HG03521 (cell line): ENCODE measurements at regions not wholly inside any gene's neighbourhood (a gene's known extent, or its start where the extent isn't known, plus 50 kb on each side); places are given as distances from the start of the nearest gene placed in this dataset.

Experiments
- ATAC-seq: cut with Tn5 transposase; IDR thresholded peaks from one replicate; pipeline ENCODE4 v1.9.1; 2021; ENCODE audit warnings: mild to moderate bottlenecking, moderate library complexity; ENCODE audit not compliant: unreplicated experiment

- no peak for ATAC-seq
Measured at GRCh38 chr11:81477277-81477676, 1256.4 kb downstream of the FAM181B start.

DNA sequence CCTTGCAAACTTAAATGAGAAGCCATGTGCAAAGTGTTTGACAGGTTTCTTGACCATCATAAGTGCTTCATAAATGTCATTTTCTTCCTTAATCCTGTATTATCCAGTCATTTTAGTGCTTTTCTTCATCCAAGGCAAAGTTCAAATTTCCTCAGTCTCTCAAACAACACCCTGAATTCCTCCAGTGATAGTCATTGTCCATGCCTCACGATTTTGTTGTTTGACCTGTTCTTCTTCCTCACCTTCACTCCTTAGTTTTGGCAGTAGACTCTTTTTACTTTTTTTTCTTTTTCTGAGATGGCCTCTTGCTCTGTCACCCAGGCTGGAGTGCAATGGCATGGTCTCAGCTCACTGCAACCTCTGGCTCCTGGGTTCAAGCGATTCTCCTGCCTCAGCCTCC is 1257.3 kb downstream of the FAM181B start:
- no peak for ATAC-seq

DNA sequence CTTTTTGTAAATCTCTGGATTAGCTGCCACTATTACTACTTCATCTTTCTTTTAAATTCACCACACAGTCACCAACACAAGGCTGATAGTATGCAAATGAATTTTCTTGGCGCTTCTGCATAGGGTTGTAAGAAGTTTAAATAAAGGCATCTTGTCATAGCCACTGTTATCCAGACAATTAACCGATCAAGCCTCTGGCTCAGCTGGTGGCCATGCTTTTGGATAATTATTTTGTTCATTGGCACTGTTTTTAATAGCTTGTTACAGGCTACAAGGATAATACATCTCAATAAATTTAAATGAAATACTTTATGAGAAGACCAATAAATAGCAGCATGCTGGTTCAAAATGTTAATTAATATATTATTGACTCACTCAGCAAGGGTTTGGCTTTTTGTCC is 1261.0 kb downstream of the FAM181B start:
- ATAC-seq = no peak

GRCh38 chr11:81470446-81470845 is 1263.2 kb downstream of the FAM181B start:
- ATAC-seq = no peak

DNA sequence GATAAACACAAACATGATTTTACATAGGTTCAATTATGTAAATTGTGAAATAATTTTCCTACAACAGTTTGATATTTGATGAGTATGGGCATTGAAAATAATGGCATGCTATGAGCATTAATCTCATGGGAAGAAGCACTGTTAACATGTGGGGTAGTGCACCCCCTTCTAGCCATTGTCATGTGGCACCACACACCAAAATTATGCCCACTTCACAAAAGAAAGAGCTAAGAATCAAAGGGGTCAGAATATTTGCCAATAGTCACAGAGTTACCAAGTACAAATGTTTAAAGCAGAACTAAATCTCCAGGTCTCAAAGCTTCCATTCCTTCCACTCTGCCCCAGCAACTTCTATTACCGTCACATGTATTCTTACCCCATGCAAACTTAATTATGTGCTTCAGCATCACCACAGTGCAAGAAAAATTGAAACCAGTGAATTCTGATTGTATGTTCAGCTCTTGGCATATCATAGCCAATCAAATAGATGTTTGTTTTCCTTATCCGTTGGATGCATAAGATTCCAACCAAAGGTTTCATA is 1273.8 kb downstream of the FAM181B start:
- ATAC-seq = no peak

- no peak for ATAC-seq
Measured at GRCh38 chr11:81449588-81450156, 1284.0 kb downstream of the FAM181B start.

GRCh38 chr11:81444297-81444696 is 1289.4 kb downstream of the FAM181B start:
- no peak for ATAC-seq

- ATAC-seq = no peak
Measured at GRCh38 chr11:81432333-81432732, 1301.3 kb downstream of the FAM181B start.

DNA sequence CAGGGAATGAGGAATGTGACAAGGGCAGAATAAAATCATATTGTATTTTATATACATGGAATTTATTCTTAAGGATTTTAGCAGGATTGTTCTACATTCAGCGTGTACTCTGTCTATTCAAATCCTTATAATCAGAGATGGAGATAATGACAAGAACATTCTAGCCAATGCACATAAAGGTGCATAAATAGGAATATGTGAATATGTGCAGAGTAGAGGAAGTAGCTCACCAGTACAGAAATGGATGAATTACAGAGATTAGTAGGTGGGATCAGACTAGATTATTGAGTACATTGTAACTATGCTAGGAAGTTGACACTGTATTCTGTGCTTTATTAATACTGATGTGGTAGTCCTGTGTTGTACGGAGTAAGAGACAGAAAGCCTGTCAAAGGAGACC is 1308.8 kb downstream of the FAM181B start:
- no peak for ATAC-seq

GRCh38 chr11:81422402-81422801 is 1311.3 kb downstream of the FAM181B start:
- ATAC-seq = no peak

DNA sequence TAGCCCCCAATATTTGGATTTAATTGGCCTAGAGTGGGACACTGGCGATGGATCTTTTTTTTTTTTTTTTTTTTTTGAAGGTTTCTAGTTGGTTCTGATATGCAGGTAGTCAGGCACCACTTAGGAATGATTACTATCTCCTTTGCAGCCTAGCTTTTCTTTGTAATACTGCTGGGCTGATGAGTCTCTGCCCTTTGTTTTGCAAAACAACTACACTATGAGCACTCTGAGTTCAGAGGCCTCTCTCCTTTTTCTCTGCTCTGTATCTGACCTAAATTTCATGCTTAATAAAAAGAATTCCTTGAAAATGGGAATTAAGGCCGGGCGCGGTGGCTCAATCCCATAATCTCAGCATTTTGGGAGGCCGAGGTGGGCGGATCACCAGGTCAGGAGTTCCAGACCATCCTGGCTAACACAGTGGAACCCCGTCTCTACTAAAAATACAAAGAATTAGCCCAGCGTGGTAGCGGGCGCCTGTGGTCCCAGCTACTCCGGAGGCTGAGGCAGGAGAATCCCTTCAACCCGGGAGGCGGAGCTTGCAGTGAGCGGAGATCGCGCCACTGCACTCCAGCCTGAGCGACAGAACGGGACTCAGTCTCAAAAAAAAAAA is 1312.3 kb downstream of the FAM181B start:
- no peak for ATAC-seq

DNA sequence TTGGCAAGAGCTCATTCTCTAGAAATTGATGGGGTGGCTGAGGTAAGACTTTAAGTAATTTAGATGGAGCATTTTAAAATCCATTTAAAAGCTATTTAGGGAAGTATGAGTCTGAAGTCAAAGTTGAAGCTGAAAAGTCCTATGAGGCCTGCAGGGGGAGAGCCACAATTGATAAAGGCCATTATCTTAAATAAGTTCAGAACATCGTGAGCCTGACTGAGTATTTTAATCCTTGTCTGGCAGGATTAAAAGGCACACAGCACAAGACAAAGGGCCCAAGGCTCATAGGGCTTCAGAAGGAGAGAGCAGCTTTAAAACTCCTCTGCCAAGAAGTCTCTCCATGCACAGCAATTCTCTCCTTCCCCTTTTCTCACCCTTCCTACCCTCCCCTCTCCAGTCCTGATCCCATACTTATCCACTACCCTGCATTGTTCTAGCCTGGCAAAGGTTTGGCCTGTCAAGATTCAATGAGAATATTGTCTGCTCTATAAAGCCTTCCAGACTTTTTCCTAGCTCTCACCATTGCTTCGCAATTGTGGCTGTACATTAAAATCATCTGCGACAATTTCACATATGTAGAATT is 1312.9 kb downstream of the FAM181B start:
- no peak for ATAC-seq

DNA sequence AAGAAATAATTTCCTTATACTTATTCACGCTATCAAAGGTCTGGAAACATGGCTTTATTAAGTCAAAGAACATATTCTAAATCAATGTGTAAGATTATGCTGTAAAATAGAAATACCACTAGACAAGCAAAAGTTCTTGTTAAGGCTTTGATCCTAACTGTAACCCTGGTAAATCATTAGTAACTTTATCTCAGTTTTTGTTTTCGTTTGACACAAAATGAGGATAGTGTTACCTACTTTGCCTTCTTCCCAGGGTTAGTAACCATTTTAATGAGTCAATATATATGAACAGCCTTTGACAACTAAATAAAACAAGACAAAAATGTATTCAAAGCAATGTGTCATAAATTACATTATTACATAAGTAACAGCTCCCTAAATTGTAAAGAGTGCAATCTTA is 1336.3 kb downstream of the FAM181B start:
- ATAC-seq = no peak

- ATAC-seq = no peak
Measured at GRCh38 chr11:81394311-81394710, 1339.4 kb downstream of the FAM181B start.

DNA sequence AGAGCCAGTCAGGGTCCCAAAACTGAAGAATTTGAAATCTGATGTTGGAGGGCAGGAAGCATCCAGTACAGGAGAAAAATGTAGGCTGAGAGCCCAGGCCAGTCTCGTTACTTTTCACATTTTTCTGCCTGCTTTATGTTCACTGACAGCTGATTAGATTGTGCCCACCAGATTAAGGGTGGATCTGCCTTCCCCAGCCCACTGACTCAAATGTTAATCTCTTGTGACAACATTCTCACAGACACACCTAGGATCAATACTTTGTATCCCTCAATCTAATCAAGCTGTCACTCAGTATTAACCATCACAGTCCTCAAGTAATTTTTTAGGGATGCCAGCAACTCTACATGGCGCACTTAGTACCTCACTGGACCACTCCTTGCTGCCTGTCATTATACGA is 1345.3 kb downstream of the FAM181B start:
- ATAC-seq = no peak

- ATAC-seq = no peak
Measured at GRCh38 chr11:81380395-81380794, 1353.3 kb downstream of the FAM181B start.

DNA sequence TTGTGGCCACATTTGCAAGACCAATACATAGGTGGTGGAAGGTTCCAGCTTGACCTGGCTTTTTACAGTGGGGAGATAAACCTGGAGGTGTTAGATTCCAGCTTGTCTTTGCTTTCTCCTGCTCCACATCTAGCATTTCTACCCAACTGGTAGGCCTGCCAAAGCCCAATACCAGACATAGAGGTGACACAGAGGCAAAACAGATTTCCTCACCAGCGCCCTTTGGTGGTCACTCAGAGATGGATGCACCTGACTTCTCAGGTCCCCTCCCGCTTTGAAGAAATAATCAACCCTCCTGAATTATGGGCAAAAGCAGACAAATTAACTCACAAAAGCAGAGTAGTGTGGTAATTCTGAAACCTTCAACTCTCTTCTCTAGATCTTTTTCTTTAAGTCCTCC is 1356.2 kb downstream of the FAM181B start:
- ATAC-seq = no peak

GRCh38 chr11:81373986-81374385 is 1359.7 kb downstream of the FAM181B start:
- no peak for ATAC-seq

- ATAC-seq = no peak
Measured at GRCh38 chr11:81368192-81368591, 1365.5 kb downstream of the FAM181B start.

GRCh38 chr11:81365496-81365895 is 1368.2 kb downstream of the FAM181B start:
- no peak for ATAC-seq

DNA sequence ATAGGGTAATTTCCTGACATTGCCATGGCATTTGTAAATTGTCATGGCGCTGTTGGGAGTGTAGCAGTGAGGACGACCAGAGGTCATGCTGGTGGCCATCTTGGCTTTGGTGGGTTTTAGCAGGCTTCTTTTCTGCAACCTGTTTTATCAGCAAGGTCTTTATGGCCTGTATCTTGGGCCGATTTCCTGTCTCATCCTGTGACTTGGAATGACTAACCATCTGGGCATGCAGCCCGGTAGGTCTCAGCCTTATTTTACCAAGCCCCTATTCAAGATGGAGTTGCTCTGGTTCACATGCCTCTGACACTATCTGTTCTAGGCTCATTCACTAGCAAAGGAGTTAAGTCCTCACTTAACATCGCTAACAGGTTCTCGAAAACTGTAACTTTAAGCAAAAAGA is 1374.2 kb downstream of the FAM181B start:
- ATAC-seq = no peak

DNA sequence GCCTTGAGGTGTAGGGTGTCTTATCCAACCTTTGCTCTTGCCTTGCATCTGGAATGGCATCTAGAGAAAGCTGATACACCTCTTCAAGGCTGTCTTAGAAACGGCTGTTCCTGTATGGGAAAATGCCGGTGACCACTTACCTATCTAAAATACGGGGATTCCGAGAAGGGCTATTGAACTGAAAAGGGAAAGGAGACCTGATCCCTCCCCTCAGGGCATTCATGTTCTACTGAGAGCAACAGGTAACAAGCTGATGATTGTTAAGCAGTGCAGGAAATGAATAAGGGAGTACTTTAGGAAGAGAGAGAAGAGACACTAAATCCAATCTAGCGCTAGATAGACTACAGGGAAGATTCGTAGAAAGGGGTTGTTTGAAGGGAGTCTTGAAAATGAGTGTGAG is 1388.1 kb downstream of the FAM181B start:
- ATAC-seq = no peak
